Gastrocnemius medialis (tissue), 4 donors: ENCODE measurements at regions not wholly inside any gene's neighbourhood (a gene's known extent, or its start where the extent isn't known, plus 50 kb on each side); places are given as distances from the start of the nearest gene placed in this dataset.

ENCODE experiments used
- ATAC-seq, 2 donors: fragments of 150-250 bp; one replicate each; pipeline ENCODE4 v1.9.1; 2016
- DNase-seq, 2 donors: peaks; one replicate each; pipeline ENCODE4 v3.0.0-alpha.2; 2019
- H3K27ac ChIP-seq, 4 donors: fragments of 200-600 bp; sonication (generic); 1 replicate in 1 of 4; 2 replicates in 3 of 4; pipeline ENCODE4 v1.5.1; 2016 to 2018; ENCODE audit warnings: mild to moderate bottlenecking in 2 of 4, moderate library complexity in 1 of 4
- H3K27me3 ChIP-seq, 3 donors: fragments of 200-600 bp; sonication (generic) in 2 of 3; 1 replicate in 1 of 3; 2 replicates in 2 of 3; pipeline versions ENCODE4 v1.5.1 to v1.6.0; 2016 to 2019; ENCODE audit warnings: mild to moderate bottlenecking in 1 of 3, moderate library complexity in 1 of 3
- H3K36me3 ChIP-seq, 2 donors: fragments of 200-600 bp; sonication (generic) in 1 of 2; one replicate each; pipeline ENCODE4 v1.5.1; 2017 to 2018
- H3K4me1 ChIP-seq, 2 donors: fragments of 200-600 bp; sonication (generic) in 1 of 2; one replicate each; pipeline ENCODE4 v1.5.1; 2016 to 2017; ENCODE audit warnings: mild to moderate bottlenecking in 2 of 2
- H3K4me3 ChIP-seq, 4 donors: fragments of 200-600 bp; sonication (generic) in 3 of 4; 1 replicate in 1 of 4; 2 replicates in 3 of 4; pipeline ENCODE4 v1.5.1; 2016 to 2019; ENCODE audit warnings: mild to moderate bottlenecking in 2 of 4
- H3K9me3 ChIP-seq, 3 donors: fragments of 200-600 bp; sonication (generic) in 2 of 3; 1 replicate in 1 of 3; 2 replicates in 2 of 3; pipeline ENCODE4 v1.5.1; 2016 to 2019
- CTCF ChIP-seq, 5 experiments: fragments of 450-650 bp in 3 of 5; fragments of 200-600 bp in 2 of 5; sonication (generic) in 2 of 5; IDR thresholded peaks in 4 of 5; conservative IDR thresholded peaks in 1 of 5; 1 replicate in 4 of 5; 2 replicates in 1 of 5; pipeline ENCODE4 v1.5.1; 2016 to 2019; ENCODE audit warnings: antibody characterized with exemption in 5 of 5, mild to moderate bottlenecking in 3 of 5, moderate library complexity in 3 of 5
- POLR2A ChIP-seq, 2 donors: fragments of 450-650 bp; IDR thresholded peaks; one replicate each; pipeline ENCODE4 v1.6.1; 2017; ENCODE audit warnings: antibody characterized with exemption in 2 of 2, mild to moderate bottlenecking in 2 of 2, moderate library complexity in 2 of 2
- in situ Hi-C, 4 donors: fragments of 200-750 bp; cut with MboI; loops; one replicate each; pipeline versions ENCODE4 v1.15.0 to v1.8.0; 2017; ENCODE audit warnings: low sequenced_read_pairs in 4 of 4
- intact Hi-C: fragments of 100-400 bp; cut with DNase I; formaldehyde crosslinking; loops from one replicate; pipeline ENCODE4 v1.15.1; 2023; ENCODE audit warnings: low total_unique reads

- Histone ChIP-seq H3K27ac (no peak overlapping the region), H3K36me3 (no peaks in the 10 kb centered on the region), H3K27me3 (no peaks in the 10 kb centered on the region), H3K4me3 (no peak overlapping the region), H3K9me3 (no peaks in the 10 kb centered on the region), H3K4me1 (no peaks in the 10 kb centered on the region)
- ATAC-seq: no peak
- DNase-seq: no peak
- in situ Hi-C loops (loop anchor here in 2 of 4 donors (25.0 kb wide), 1 partner anchor 940 kb away; no protein-coding TSS in a partner anchor), intact Hi-C loops (no loop called here)
- no peak for TF ChIP-seq POLR2A (IDR thresholded peaks at IDR 0.05)
- TF ChIP-seq CTCF (IDR thresholded peaks at IDR 0.05 in 4 of 5, conservative IDR thresholded peaks at IDR 0.05 in 1 of 5): no peak
These were observed 144.6 kb downstream of the AKAIN1 start for GRCh38 chr18:5052491-5052890.

GRCh38 chr18:5051207-5051606, 145.8 kb downstream of the AKAIN1 start:
- Histone ChIP-seq H3K4me1 (no peaks in the 10 kb centered on the region), H3K36me3 (no peaks in the 10 kb centered on the region), H3K27me3 (no peaks in the 10 kb centered on the region), H3K4me3 (no peak overlapping the region), H3K27ac (no peak overlapping the region), H3K9me3 (no peaks in the 10 kb centered on the region)
- intact Hi-C loops (no loop called here), in situ Hi-C loops (loop anchor here in 2 of 4 donors (25.0 kb wide), 1 partner anchor 939 kb away; no protein-coding TSS in a partner anchor)
- TF ChIP-seq POLR2A (IDR thresholded peaks at IDR 0.05): no peak
- no peak for TF ChIP-seq CTCF (IDR thresholded peaks at IDR 0.05 in 4 of 5, conservative IDR thresholded peaks at IDR 0.05 in 1 of 5)
- ATAC-seq: no peak
- DNase-seq: no peak

- Histone ChIP-seq H3K9me3 (no peaks in the 10 kb centered on the region), H3K27ac (no peak overlapping the region), H3K27me3 (no peaks in the 10 kb centered on the region), H3K4me3 (no peak overlapping the region), H3K36me3 (no peaks in the 10 kb centered on the region), H3K4me1 (no peaks in the 10 kb centered on the region)
- intact Hi-C loops (no loop called here), in situ Hi-C loops (no loop called here)
- no peak for DNase-seq
- TF ChIP-seq CTCF (IDR thresholded peaks at IDR 0.05 in 4 of 5, conservative IDR thresholded peaks at IDR 0.05 in 1 of 5) (no peak), POLR2A (IDR thresholded peaks at IDR 0.05) (no peak)
- no peak for ATAC-seq
These were observed 147.9 kb downstream of the AKAIN1 start for GRCh38 chr18:5049124-5049523.

- H3K36me3 ChIP-seq: no peaks in the 10 kb centered on the region
- TF ChIP-seq POLR2A (IDR thresholded peaks at IDR 0.05) (no peak), CTCF (IDR thresholded peaks at IDR 0.05 in 4 of 5, conservative IDR thresholded peaks at IDR 0.05 in 1 of 5) (no peak)
- intact Hi-C loops: no loop called here
- H3K4me1 ChIP-seq: no peaks in the 10 kb centered on the region
- in situ Hi-C loops: no loop called here
- ATAC-seq: no peak
- no peak overlapping the region for H3K4me3 ChIP-seq
- DNase-seq: no peak
- H3K27me3 ChIP-seq: no peaks in the 10 kb centered on the region
- no peak overlapping the region for H3K27ac ChIP-seq
- H3K9me3 ChIP-seq: no peaks in the 10 kb centered on the region
These were observed 156.6 kb downstream of the AKAIN1 start for GRCh38 chr18:5040476-5040875.

- no peak overlapping the region for H3K4me3 ChIP-seq
- H3K27me3 ChIP-seq: no peaks in the 10 kb centered on the region
- H3K36me3 ChIP-seq: no peaks in the 10 kb centered on the region
- intact Hi-C loops (no loop called here), in situ Hi-C loops (no loop called here)
- DNase-seq: no peak
- H3K9me3 ChIP-seq: no peaks in the 10 kb centered on the region
- TF ChIP-seq CTCF (IDR thresholded peaks at IDR 0.05 in 4 of 5, conservative IDR thresholded peaks at IDR 0.05 in 1 of 5) (no peak), POLR2A (IDR thresholded peaks at IDR 0.05) (no peak)
- no peak overlapping the region for H3K27ac ChIP-seq
- no peaks in the 10 kb centered on the region for H3K4me1 ChIP-seq
- ATAC-seq: no peak
These were observed 160.5 kb downstream of the AKAIN1 start for GRCh38 chr18:5036523-5036922.
